ENCODE measurements at regions not wholly inside any gene's neighbourhood (a gene's known extent, or its start where the extent isn't known, plus 50 kb on each side); places are given as distances from the start of the nearest gene placed in this dataset.
"Not testable (repeated sequence)": the region's sequence is repeated elsewhere in the genome, so short reads cannot be mapped to it uniquely, and the experiment has no call there.

GRCh38 chr7:106573738-106574137 is 87.2 kb downstream of the CCDC71L start:
- H3K36me3 Mint-ChIP-seq (ENCODE audit: low read depth): no peaks in the 10 kb centered on the region
- H3K9me3 Mint-ChIP-seq: no peaks in the 10 kb centered on the region
- H3K4me1 Mint-ChIP-seq (ENCODE audit: low read depth): peaks cover 2% of the 10 kb centered on the region
- no peak for DNase-seq (ENCODE audit: low spot score)
- intact Hi-C loops (cut with micrococcal nuclease): no loop called here
- no peak overlapping the region for H3K4me3 Mint-ChIP-seq
- no peak overlapping the region for H3K27ac Mint-ChIP-seq
- H3K27me3 Mint-ChIP-seq (ENCODE audit: insufficient read depth): peaks cover 8% of the 10 kb centered on the region

GRCh38 chr7:106573125-106573663 is 87.8 kb downstream of the CCDC71L start:
- intact Hi-C loops (cut with micrococcal nuclease): no loop called here
- DNase-seq (ENCODE audit: low spot score): no peak
- Mint-ChIP-seq H3K9me3 (no peaks in the 10 kb centered on the region), H3K4me3 (no peak overlapping the region), H3K36me3 (ENCODE audit: low read depth) (no peaks in the 10 kb centered on the region), H3K27ac (no peak overlapping the region), H3K27me3 (ENCODE audit: insufficient read depth) (peaks cover 5% of the 10 kb centered on the region), H3K4me1 (ENCODE audit: low read depth) (peaks cover 6% of the 10 kb centered on the region)

GRCh38 chr7:106572394-106573124 is 88.4 kb downstream of the CCDC71L start:
- Mint-ChIP-seq H3K36me3 (ENCODE audit: low read depth) (no peaks in the 10 kb centered on the region), H3K4me1 (ENCODE audit: low read depth) (peaks cover 6% of the 10 kb centered on the region), H3K27me3 (ENCODE audit: insufficient read depth) (peaks cover 2% of the 10 kb centered on the region), H3K9me3 (peaks cover 4% of the 10 kb centered on the region), H3K4me3 (no peak overlapping the region), H3K27ac (no peak overlapping the region)
- no peak for DNase-seq (ENCODE audit: low spot score)
- intact Hi-C loops (cut with micrococcal nuclease): no loop called here

- H3K27ac Mint-ChIP-seq: no peak overlapping the region
- no peak overlapping the region for H3K4me3 Mint-ChIP-seq
- H3K27me3 Mint-ChIP-seq (ENCODE audit: insufficient read depth): peaks cover 2% of the 10 kb centered on the region
- peaks cover 6% of the 10 kb centered on the region for H3K4me1 Mint-ChIP-seq (ENCODE audit: low read depth)
- no peaks in the 10 kb centered on the region for H3K36me3 Mint-ChIP-seq (ENCODE audit: low read depth)
- intact Hi-C loops (cut with micrococcal nuclease): no loop called here
- no peak for DNase-seq (ENCODE audit: low spot score)
- peaks cover 12% of the 10 kb centered on the region for H3K9me3 Mint-ChIP-seq
These were observed 89.4 kb downstream of the CCDC71L start for GRCh38 chr7:106571563-106571962.

GRCh38 chr7:106570948-106571418 is 90.0 kb downstream of the CCDC71L start:
- intact Hi-C loops (cut with micrococcal nuclease): no loop called here
- Mint-ChIP-seq H3K9me3 (peaks cover 15% of the 10 kb centered on the region), H3K36me3 (ENCODE audit: low read depth) (no peaks in the 10 kb centered on the region), H3K27ac (no peak overlapping the region), H3K4me3 (no peak overlapping the region), H3K4me1 (ENCODE audit: low read depth) (peaks cover 6% of the 10 kb centered on the region), H3K27me3 (ENCODE audit: insufficient read depth) (peaks cover 2% of the 10 kb centered on the region)
- DNase-seq (ENCODE audit: low spot score): no peak

- intact Hi-C loops (cut with micrococcal nuclease): no loop called here
- Mint-ChIP-seq H3K4me3 (no peak overlapping the region), H3K9me3 (peaks cover 15% of the 10 kb centered on the region), H3K27me3 (ENCODE audit: insufficient read depth) (no peaks in the 10 kb centered on the region), H3K4me1 (ENCODE audit: low read depth) (peaks cover 6% of the 10 kb centered on the region), H3K27ac (no peak overlapping the region), H3K36me3 (ENCODE audit: low read depth) (no peaks in the 10 kb centered on the region)
- DNase-seq (ENCODE audit: low spot score): no peak
These were observed 90.8 kb downstream of the CCDC71L start for GRCh38 chr7:106570146-106570545.

- DNase-seq (ENCODE audit: low spot score): no peak
- H3K27ac Mint-ChIP-seq: no peak overlapping the region
- intact Hi-C loops (cut with micrococcal nuclease): no loop called here
These were observed 91.4 kb downstream of the CCDC71L start for GRCh38 chr7:106569500-106569929.

GRCh38 chr7:106568680-106569499 is 92.1 kb downstream of the CCDC71L start:
- no peak overlapping the region for H3K4me3 Mint-ChIP-seq
- no peaks in the 10 kb centered on the region for H3K27me3 Mint-ChIP-seq (ENCODE audit: insufficient read depth)
- H3K4me1 Mint-ChIP-seq (ENCODE audit: low read depth): peaks cover 6% of the 10 kb centered on the region
- intact Hi-C loops (cut with micrococcal nuclease): no loop called here
- no peaks in the 10 kb centered on the region for H3K36me3 Mint-ChIP-seq (ENCODE audit: low read depth)
- H3K27ac Mint-ChIP-seq: no peak overlapping the region
- no peak for DNase-seq (ENCODE audit: low spot score)
- peaks cover 15% of the 10 kb centered on the region for H3K9me3 Mint-ChIP-seq

More at GRCh38 chr7:106569500-106569929, 91.4 kb downstream of the CCDC71L start:
- peaks cover 15% of the 10 kb centered on the region for H3K9me3 Mint-ChIP-seq
- H3K36me3 Mint-ChIP-seq (ENCODE audit: low read depth): no peaks in the 10 kb centered on the region
- H3K27me3 Mint-ChIP-seq (ENCODE audit: insufficient read depth): no peaks in the 10 kb centered on the region
- no peak overlapping the region for H3K4me3 Mint-ChIP-seq
- H3K4me1 Mint-ChIP-seq (ENCODE audit: low read depth): peaks cover 6% of the 10 kb centered on the region

GRCh38 chr7:106568002-106568679 is 92.8 kb downstream of the CCDC71L start:
- Mint-ChIP-seq H3K27ac (no peak overlapping the region), H3K4me3 (no peak overlapping the region), H3K36me3 (ENCODE audit: low read depth) (no peaks in the 10 kb centered on the region), H3K9me3 (peaks cover 15% of the 10 kb centered on the region), H3K27me3 (ENCODE audit: insufficient read depth) (no peaks in the 10 kb centered on the region), H3K4me1 (ENCODE audit: low read depth) (peaks cover 6% of the 10 kb centered on the region)
- intact Hi-C loops (cut with micrococcal nuclease): no loop called here
- no peak for DNase-seq (ENCODE audit: low spot score)

GRCh38 chr7:106567204-106568001 is 93.6 kb downstream of the CCDC71L start:
- H3K9me3 Mint-ChIP-seq: peaks cover 15% of the 10 kb centered on the region
- H3K36me3 Mint-ChIP-seq (ENCODE audit: low read depth); H3K27ac Mint-ChIP-seq; H3K4me3 Mint-ChIP-seq; H3K4me1 Mint-ChIP-seq (ENCODE audit: low read depth); H3K27me3 Mint-ChIP-seq (ENCODE audit: insufficient read depth); DNase-seq (ENCODE audit: low spot score); intact Hi-C loops (cut with micrococcal nuclease): not testable (repeated sequence)

- Mint-ChIP-seq H3K27me3 (ENCODE audit: insufficient read depth) (no peaks in the 10 kb centered on the region), H3K4me3 (no peak overlapping the region), H3K9me3 (peaks cover 15% of the 10 kb centered on the region), H3K27ac (no peak overlapping the region), H3K36me3 (ENCODE audit: low read depth) (no peaks in the 10 kb centered on the region), H3K4me1 (ENCODE audit: low read depth) (peaks cover 6% of the 10 kb centered on the region)
- DNase-seq (ENCODE audit: low spot score): no peak
- intact Hi-C loops (cut with micrococcal nuclease): no loop called here
These were observed 94.3 kb downstream of the CCDC71L start for GRCh38 chr7:106566672-106567071.

GRCh38 chr7:106566196-106566595 is 94.8 kb downstream of the CCDC71L start:
- no peak overlapping the region for H3K4me3 Mint-ChIP-seq
- DNase-seq (ENCODE audit: low spot score): no peak
- H3K9me3 Mint-ChIP-seq: peaks cover 15% of the 10 kb centered on the region
- intact Hi-C loops (cut with micrococcal nuclease): no loop called here
- H3K27me3 Mint-ChIP-seq (ENCODE audit: insufficient read depth): no peaks in the 10 kb centered on the region
- no peak overlapping the region for H3K27ac Mint-ChIP-seq
- H3K36me3 Mint-ChIP-seq (ENCODE audit: low read depth): no peaks in the 10 kb centered on the region
- H3K4me1 Mint-ChIP-seq (ENCODE audit: low read depth): peaks cover 6% of the 10 kb centered on the region

Measured in activated T-helper 1 cell treated with anti-CD3 and anti-CD28 coated beads, Interleukin-12 subunit alpha, Interleukin-12 subunit beta, Interleukin-2, Interleukin-4 antibody, amounts not matched to agents 30 ng/mL and 10 ng/mL and 1 ng/mL, durations not matched to agents 14 hours and 24 hours and 36 hours (primary cell).